ENCODE measurements at regions not wholly inside any gene's neighbourhood (a gene's known extent, or its start where the extent isn't known, plus 50 kb on each side); places are given as distances from the start of the nearest gene placed in this dataset.

GRCh38 chr6:133632206-133632605 lies 256.7 kb upstream of the TCF21 start:
- DNase-seq: no peak

GRCh38 chr6:133632906-133633305 lies 256.0 kb upstream of the TCF21 start:
- no peak for DNase-seq

GRCh38 chr6:133634474-133634873 lies 254.4 kb upstream of the TCF21 start:
- no peak for DNase-seq

GRCh38 chr6:133635447-133635846 lies 253.5 kb upstream of the TCF21 start:
- DNase-seq: no peak

- no peak for DNase-seq
Observed at GRCh38 chr6:133637436-133637835, 251.5 kb upstream of the TCF21 start.

GRCh38 chr6:133637874-133638273 lies 251.0 kb upstream of the TCF21 start:
- no peak for DNase-seq

GRCh38 chr6:133641104-133641503 lies 247.8 kb upstream of the TCF21 start:
- no peak for DNase-seq

GRCh38 chr6:133644548-133644891 lies 244.4 kb upstream of the TCF21 start:
- no peak for DNase-seq

GRCh38 chr6:133644892-133645619 lies 243.9 kb upstream of the TCF21 start:
- peak; percentile 52 for DNase-seq

GRCh38 chr6:133645966-133646740 lies 242.8 kb upstream of the TCF21 start:
- no peak for DNase-seq

- DNase-seq: no peak
Observed at GRCh38 chr6:133648581-133648980, 240.3 kb upstream of the TCF21 start.

- peak; percentile 53 for DNase-seq
Observed at GRCh38 chr6:133671376-133671775, 217.5 kb upstream of the TCF21 start.

GRCh38 chr6:133673056-133673455 lies 215.9 kb upstream of the TCF21 start:
- no peak for DNase-seq

- DNase-seq: no peak
Observed at GRCh38 chr6:133674661-133675060, 214.3 kb upstream of the TCF21 start.

- DNase-seq: no peak
Observed at GRCh38 chr6:133680994-133681393, 207.9 kb upstream of the TCF21 start.

GRCh38 chr6:133681891-133682290 lies 207.0 kb upstream of the TCF21 start:
- no peak for DNase-seq

- DNase-seq: no peak
Observed at GRCh38 chr6:133682506-133683307, 206.2 kb upstream of the TCF21 start.

- no peak for DNase-seq
Observed at GRCh38 chr6:133683308-133683580, 205.7 kb upstream of the TCF21 start.

GRCh38 chr6:133683606-133684005 lies 205.3 kb upstream of the TCF21 start:
- no peak for DNase-seq

- no peak for DNase-seq
Observed at GRCh38 chr6:133688705-133689492, 200.0 kb upstream of the TCF21 start.

GRCh38 chr6:133689863-133690262 lies 199.1 kb upstream of the TCF21 start:
- DNase-seq: no peak

GRCh38 chr6:133693565-133693964 lies 195.3 kb upstream of the TCF21 start:
- DNase-seq: no peak

- peak; percentile 2 for DNase-seq
Observed at GRCh38 chr6:133697185-133697584, 191.7 kb upstream of the TCF21 start.

All from NCI-H1694 (cell line).